Fibroblast of pulmonary artery (primary cell): ENCODE measurements at regions not wholly inside any gene's neighbourhood (a gene's known extent, or its start where the extent isn't known, plus 50 kb on each side); places are given as distances from the start of the nearest gene placed in this dataset.

Experiments
- DNase-seq: peaks from one replicate; pipeline ENCODE4 v3.0.0-alpha.2; 2010; ENCODE audit warnings: low read depth
- H3K4me3 ChIP-seq: replicated peaks from 2 replicates; pipeline ENCODE4 v1.5.1; 2011; ENCODE audit warnings: low read depth, mild to moderate bottlenecking, control low read depth, low read length, moderate library complexity
- CTCF ChIP-seq: IDR thresholded peaks from 2 replicates; pipeline ENCODE4 v1.5.1; 2011; ENCODE audit warnings: mild to moderate bottlenecking, control low read depth, low read length, inconsistent platforms; ENCODE audit errors: missing control alignments

GRCh38 chr19:31903979-31904378, 441.4 kb upstream of the ZNF507 start:
- TF ChIP-seq CTCF = no peak
- H3K4me3 ChIP-seq = no peak overlapping the region
- no peak for DNase-seq

GRCh38 chr19:31906111-31906871, 439.1 kb upstream of the ZNF507 start:
- no peak overlapping the region for H3K4me3 ChIP-seq
- no peak for TF ChIP-seq CTCF
- DNase-seq = no peak

GRCh38 chr19:31907661-31908060, 437.7 kb upstream of the ZNF507 start:
- no peak for DNase-seq
- no peak for TF ChIP-seq CTCF

GRCh38 chr19:31908080-31908479, 437.3 kb upstream of the ZNF507 start:
- H3K4me3 ChIP-seq = no peak overlapping the region
- no peak for DNase-seq
- TF ChIP-seq CTCF = no peak

More at GRCh38 chr19:31907661-31908060, 437.7 kb upstream of the ZNF507 start:
- H3K4me3 ChIP-seq = no peak overlapping the region

- H3K4me3 ChIP-seq = no peak overlapping the region
- DNase-seq = no peak
- no peak for TF ChIP-seq CTCF
Observed at GRCh38 chr19:31908496-31909225, 436.7 kb upstream of the ZNF507 start.

- TF ChIP-seq CTCF = no peak
- no peak overlapping the region for H3K4me3 ChIP-seq
- no peak for DNase-seq
Observed at GRCh38 chr19:31910224-31910623, 435.2 kb upstream of the ZNF507 start.

GRCh38 chr19:31911577-31911976, 433.8 kb upstream of the ZNF507 start:
- H3K4me3 ChIP-seq = no peak overlapping the region
- no peak for TF ChIP-seq CTCF
- DNase-seq = no peak
